Uterus (tissue), 3 donors: ENCODE measurements at regions not wholly inside any gene's neighbourhood (a gene's known extent, or its start where the extent isn't known, plus 50 kb on each side); places are given as distances from the start of the nearest gene placed in this dataset.

ENCODE experiments used
- DNase-seq, 2 donors: peaks; one replicate each; pipeline ENCODE4 v3.0.0-alpha.2; 2019 to 2020
- H3K27ac ChIP-seq, 2 donors: fragments of 200-600 bp; sonication (generic); 1 replicate in 1 of 2; 2 replicates in 1 of 2; pipeline ENCODE4 v1.5.1; 2016 to 2018
- H3K27me3 ChIP-seq, 2 donors: fragments of 200-600 bp; sonication (generic); one replicate each; pipeline ENCODE4 v1.5.1; 2018 to 2019; ENCODE audit warnings: control low read depth in 1 of 2
- H3K36me3 ChIP-seq, 2 donors: fragments of 200-600 bp; sonication (generic); one replicate each; pipeline ENCODE4 v1.5.1; 2019; ENCODE audit warnings: control low read depth in 1 of 2
- H3K4me1 ChIP-seq, 2 donors: fragments of 200-600 bp; sonication (generic); one replicate each; pipeline ENCODE4 v1.5.1; 2018 to 2019; ENCODE audit warnings: control low read depth in 1 of 2
- H3K4me3 ChIP-seq, 2 donors: fragments of 200-600 bp; sonication (generic); 1 replicate in 1 of 2; 2 replicates in 1 of 2; pipeline ENCODE4 v1.5.1; 2018 to 2019; ENCODE audit warnings: mild to moderate bottlenecking in 1 of 2
- H3K9me3 ChIP-seq, 2 donors: fragments of 200-600 bp; sonication (generic); one replicate each; pipeline ENCODE4 v1.5.1; 2019; ENCODE audit warnings: control low read depth in 1 of 2
- CTCF ChIP-seq, 4 experiments: fragments of 200-600 bp in 2 of 4; fragments of 450-650 bp in 2 of 4; sonication (generic) in 2 of 4; IDR thresholded peaks; one replicate each; pipeline ENCODE4 v1.5.1; 2016 to 2019; ENCODE audit warnings: antibody characterized with exemption in 4 of 4, mild to moderate bottlenecking in 2 of 4, moderate library complexity in 1 of 4
- POLR2A ChIP-seq, 2 donors: fragments of 450-650 bp; IDR thresholded peaks; one replicate each; pipeline ENCODE4 v1.6.1; 2016; ENCODE audit warnings: antibody characterized with exemption in 2 of 2, mild to moderate bottlenecking in 1 of 2, moderate library complexity in 1 of 2
- intact Hi-C: fragments of 100-400 bp; cut with DNase I; formaldehyde crosslinking; loops from one replicate; pipeline ENCODE4 v1.15.1; 2023; ENCODE audit warnings: low total_unique reads
- donor health status: DM: yes; HTN: yes; CAD: no.

- Histone ChIP-seq H3K27me3 (no peaks in the 10 kb centered on the region), H3K4me3 (no peak overlapping the region), H3K27ac (no peak overlapping the region), H3K4me1 (no peaks in the 10 kb centered on the region), H3K9me3 (no peaks in the 10 kb centered on the region), H3K36me3 (no peaks in the 10 kb centered on the region)
- intact Hi-C loops = no loop called here
- DNase-seq = no peak
- TF ChIP-seq CTCF (IDR thresholded peaks at IDR 0.05) (no peak), POLR2A (IDR thresholded peaks at IDR 0.05) (no peak)
These were observed 233.7 kb downstream of the DSEL start for GRCh38 chr18:67282796-67283195.

- no peak for DNase-seq
- Histone ChIP-seq H3K36me3 (no peaks in the 10 kb centered on the region), H3K27ac (no peak overlapping the region), H3K4me3 (no peak overlapping the region), H3K27me3 (no peaks in the 10 kb centered on the region), H3K9me3 (no peaks in the 10 kb centered on the region), H3K4me1 (no peaks in the 10 kb centered on the region)
- TF ChIP-seq CTCF (IDR thresholded peaks at IDR 0.05) (no peak), POLR2A (IDR thresholded peaks at IDR 0.05) (no peak)
- intact Hi-C loops = no loop called here
These were observed 234.8 kb downstream of the DSEL start for GRCh38 chr18:67281746-67282145.

GRCh38 chr18:67280486-67281242 is 235.9 kb downstream of the DSEL start:
- H3K27me3 ChIP-seq = no peaks in the 10 kb centered on the region
- no peaks in the 10 kb centered on the region for H3K36me3 ChIP-seq
- intact Hi-C loops = no loop called here
- TF ChIP-seq POLR2A (IDR thresholded peaks at IDR 0.05) (no peak), CTCF (IDR thresholded peaks at IDR 0.05) (no peak)
- no peak for DNase-seq
- no peak overlapping the region for H3K27ac ChIP-seq
- H3K4me3 ChIP-seq = no peak overlapping the region
- H3K9me3 ChIP-seq = no peaks in the 10 kb centered on the region
- no peaks in the 10 kb centered on the region for H3K4me1 ChIP-seq

DNA sequence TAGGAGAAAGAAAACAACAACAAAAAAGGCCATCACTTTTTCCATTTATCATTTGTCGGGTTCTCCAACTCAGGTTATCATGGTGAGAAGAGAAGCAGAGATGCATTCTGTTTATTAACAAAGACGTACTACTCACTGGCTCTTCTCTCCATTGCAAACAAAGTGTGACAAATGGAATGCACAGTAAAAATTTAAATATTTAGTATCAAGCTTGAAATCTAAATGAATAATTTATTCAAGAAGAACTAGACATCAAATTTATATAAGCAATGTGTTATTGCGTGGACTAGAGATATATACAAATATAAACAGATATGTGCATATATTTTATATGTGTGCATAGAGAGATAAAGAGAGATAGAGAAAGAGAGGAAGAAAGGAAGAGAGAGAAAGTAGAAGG is 236.5 kb downstream of the DSEL start:
- Histone ChIP-seq H3K4me1 (no peaks in the 10 kb centered on the region), H3K36me3 (no peaks in the 10 kb centered on the region), H3K27ac (no peak overlapping the region), H3K27me3 (no peaks in the 10 kb centered on the region), H3K9me3 (no peaks in the 10 kb centered on the region), H3K4me3 (no peak overlapping the region)
- TF ChIP-seq CTCF (IDR thresholded peaks at IDR 0.05) (no peak), POLR2A (IDR thresholded peaks at IDR 0.05) (no peak)
- no peak for DNase-seq
- intact Hi-C loops = no loop called here

DNA sequence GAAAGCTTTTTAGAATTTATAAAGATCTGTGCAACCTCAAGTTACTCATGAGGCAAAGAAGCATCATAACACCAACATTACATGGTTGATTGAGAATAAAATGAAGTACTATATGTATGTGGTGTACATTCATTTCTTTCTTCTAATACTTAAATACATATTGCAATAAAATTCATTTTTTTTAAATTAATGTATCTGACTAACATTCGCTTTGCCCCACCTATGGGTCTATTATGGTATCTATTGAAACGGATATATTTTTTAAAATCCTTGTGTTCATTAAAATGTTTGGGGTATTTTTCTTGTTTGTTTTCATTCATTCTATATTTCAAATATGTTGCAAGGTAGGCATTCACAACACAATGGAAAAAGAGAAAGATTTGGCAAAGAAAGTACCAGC is 237.5 kb downstream of the DSEL start:
- H3K27ac ChIP-seq = no peak overlapping the region
- H3K27me3 ChIP-seq = no peaks in the 10 kb centered on the region
- intact Hi-C loops = no loop called here
- H3K4me3 ChIP-seq = no peak overlapping the region
- no peak for DNase-seq
- H3K4me1 ChIP-seq = no peaks in the 10 kb centered on the region
- H3K9me3 ChIP-seq = no peaks in the 10 kb centered on the region
- H3K36me3 ChIP-seq = no peaks in the 10 kb centered on the region
- TF ChIP-seq POLR2A (IDR thresholded peaks at IDR 0.05) (no peak), CTCF (IDR thresholded peaks at IDR 0.05) (no peak)
